ENCODE measurements at regions not wholly inside any gene's neighbourhood (a gene's known extent, or its start where the extent isn't known, plus 50 kb on each side); places are given as distances from the start of the nearest gene placed in this dataset.

GRCh38 chr4:110778521-110778920 lies 155.6 kb upstream of the PITX2 start:
- DNase-seq (ENCODE audit: low spot score) = no peak

- no peak for DNase-seq (ENCODE audit: low spot score)
Observed at GRCh38 chr4:110780538-110780937, 157.7 kb upstream of the PITX2 start.

- no peak for DNase-seq (ENCODE audit: low spot score)
Observed at GRCh38 chr4:110781944-110782343, 159.1 kb upstream of the PITX2 start.

GRCh38 chr4:110787109-110787508 lies 164.2 kb upstream of the PITX2 start:
- no peak for DNase-seq (ENCODE audit: low spot score)

- no peak for DNase-seq (ENCODE audit: low spot score)
Observed at GRCh38 chr4:110787707-110788106, 164.8 kb upstream of the PITX2 start.

GRCh38 chr4:110788302-110788701 lies 165.4 kb upstream of the PITX2 start:
- DNase-seq (ENCODE audit: low spot score) = no peak

GRCh38 chr4:110792036-110792435 lies 169.2 kb upstream of the PITX2 start:
- no peak for DNase-seq (ENCODE audit: low spot score)

- DNase-seq (ENCODE audit: low spot score) = no peak
Observed at GRCh38 chr4:110793381-110793801, 170.5 kb upstream of the PITX2 start.

GRCh38 chr4:110793890-110794554 lies 171.1 kb upstream of the PITX2 start:
- DNase-seq (ENCODE audit: low spot score) = no peak

- no peak for DNase-seq (ENCODE audit: low spot score)
Observed at GRCh38 chr4:110795971-110796370, 173.1 kb upstream of the PITX2 start.

- DNase-seq (ENCODE audit: low spot score) = no peak
Observed at GRCh38 chr4:110797486-110797885, 174.6 kb upstream of the PITX2 start.

- no peak for DNase-seq (ENCODE audit: low spot score)
Observed at GRCh38 chr4:110798687-110799086, 175.8 kb upstream of the PITX2 start.

GRCh38 chr4:110799211-110799610 lies 176.3 kb upstream of the PITX2 start:
- no peak for DNase-seq (ENCODE audit: low spot score)

GRCh38 chr4:110801591-110801990 lies 178.7 kb upstream of the PITX2 start:
- no peak for DNase-seq (ENCODE audit: low spot score)

- no peak for DNase-seq (ENCODE audit: low spot score)
Observed at GRCh38 chr4:110808351-110808878, 185.5 kb upstream of the PITX2 start.

- no peak for DNase-seq (ENCODE audit: low spot score)
Observed at GRCh38 chr4:110815950-110816349, 193.1 kb upstream of the PITX2 start.

- no peak for DNase-seq (ENCODE audit: low spot score)
Observed at GRCh38 chr4:110816367-110816766, 193.5 kb upstream of the PITX2 start.

GRCh38 chr4:110821186-110821585 lies 198.3 kb upstream of the PITX2 start:
- no peak for DNase-seq (ENCODE audit: low spot score)

GRCh38 chr4:110823251-110823650 lies 200.4 kb upstream of the PITX2 start:
- no peak for DNase-seq (ENCODE audit: low spot score)

GRCh38 chr4:110824344-110824743 lies 201.5 kb upstream of the PITX2 start:
- no peak for DNase-seq (ENCODE audit: low spot score)

GRCh38 chr4:110826656-110827055 lies 203.8 kb upstream of the PITX2 start:
- DNase-seq (ENCODE audit: low spot score) = no peak

GRCh38 chr4:110830461-110830860 lies 207.6 kb upstream of the PITX2 start:
- no peak for DNase-seq (ENCODE audit: low spot score)

- no peak for DNase-seq (ENCODE audit: low spot score)
Observed at GRCh38 chr4:110837896-110838450, 215.1 kb upstream of the PITX2 start.

GRCh38 chr4:110840221-110840654 lies 217.4 kb upstream of the PITX2 start:
- no peak for DNase-seq (ENCODE audit: low spot score)
